Umbilical cord (tissue), 1 donor: ENCODE measurements at regions not wholly inside any gene's neighbourhood (a gene's known extent, or its start where the extent isn't known, plus 50 kb on each side); places are given as distances from the start of the nearest gene placed in this dataset.

ENCODE experiments used
- DNase-seq: peaks from one replicate; pipeline ENCODE4 v3.0.0-alpha.2; 2015; ENCODE audit warnings: low spot score

DNA sequence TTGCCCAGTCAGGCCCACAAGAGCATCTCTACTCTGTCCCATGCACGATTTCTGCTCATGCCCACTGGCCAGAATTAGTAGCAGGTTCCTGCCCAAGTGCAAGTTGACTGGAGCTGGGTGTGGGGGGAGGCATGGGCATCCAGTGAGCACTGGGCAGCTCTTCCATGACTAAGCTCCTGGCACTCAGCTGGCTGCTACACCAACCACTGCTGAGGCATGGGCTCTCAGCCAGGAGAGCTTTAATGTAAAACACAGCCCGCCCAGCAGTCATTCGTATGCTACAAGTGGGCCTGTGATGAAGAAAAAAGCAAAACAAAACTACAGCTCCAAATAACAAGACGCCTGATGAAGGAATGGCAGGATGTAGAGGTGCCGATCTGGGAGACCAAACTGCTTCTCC lies 335.4 kb upstream of the PFKP start:
- no peak for DNase-seq

DNA sequence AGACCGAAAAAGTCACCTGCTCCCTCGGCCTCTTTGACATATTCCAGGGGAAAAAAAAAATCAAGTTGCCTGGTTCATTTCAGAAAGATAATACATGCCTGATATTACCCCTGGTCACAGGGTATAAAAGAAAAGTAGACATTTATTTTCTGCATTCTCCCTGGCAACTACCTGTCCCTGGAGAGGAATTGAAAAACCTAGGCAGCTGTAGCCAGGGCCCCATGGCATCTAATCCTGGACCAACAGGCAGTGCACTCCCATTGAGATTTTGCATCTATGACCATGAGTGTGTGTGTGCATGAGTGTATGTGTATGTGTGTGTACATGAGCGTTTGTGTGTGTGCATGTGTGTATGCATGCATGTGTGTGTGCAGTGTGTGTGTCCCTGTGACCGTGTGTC lies 338.2 kb upstream of the PFKP start:
- no peak for DNase-seq

DNA sequence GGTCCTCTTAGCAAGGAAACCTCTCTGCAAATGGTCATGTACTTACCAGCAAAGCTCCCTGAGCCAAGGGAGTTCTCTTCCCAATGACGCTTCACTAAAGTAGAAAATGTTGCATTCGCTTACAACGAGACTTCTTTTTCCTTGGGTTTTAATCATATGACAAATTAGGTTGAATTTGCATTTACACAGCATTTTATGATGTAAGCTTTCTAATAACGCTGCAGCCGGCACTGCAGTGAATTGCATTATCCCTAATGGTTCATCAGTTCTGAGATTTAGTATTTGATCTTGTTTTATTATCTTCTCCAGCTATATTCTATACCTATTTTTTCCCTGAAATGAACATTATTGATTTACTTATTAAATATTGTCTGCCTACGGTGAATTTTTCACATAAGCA lies 339.3 kb upstream of the PFKP start:
- no peak for DNase-seq

- no peak for DNase-seq
Observed at GRCh38 chr10:2716596-2716995, 350.8 kb upstream of the PFKP start.

DNA sequence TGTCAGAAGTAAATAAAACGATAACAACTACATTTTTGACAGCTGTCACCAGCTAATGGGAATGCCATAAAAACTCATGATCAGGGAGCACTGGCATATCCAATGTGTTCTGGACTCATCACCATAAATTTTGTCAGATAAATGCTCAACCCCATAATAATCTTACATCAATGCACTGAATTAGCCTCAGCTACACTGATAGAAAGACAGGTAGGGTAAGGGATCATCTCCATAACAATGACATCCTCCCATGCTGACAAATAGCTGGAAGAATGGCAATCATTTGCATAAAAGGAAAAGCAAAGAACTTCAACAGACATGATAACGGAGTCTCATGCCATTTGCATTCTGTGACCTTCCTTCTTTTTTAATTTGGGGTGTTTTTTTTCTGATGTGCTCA lies 352.8 kb upstream of the PFKP start:
- DNase-seq = no peak

- peak; percentile 17 for DNase-seq
Observed at GRCh38 chr10:2703953-2704352, 363.4 kb upstream of the PFKP start.

DNA sequence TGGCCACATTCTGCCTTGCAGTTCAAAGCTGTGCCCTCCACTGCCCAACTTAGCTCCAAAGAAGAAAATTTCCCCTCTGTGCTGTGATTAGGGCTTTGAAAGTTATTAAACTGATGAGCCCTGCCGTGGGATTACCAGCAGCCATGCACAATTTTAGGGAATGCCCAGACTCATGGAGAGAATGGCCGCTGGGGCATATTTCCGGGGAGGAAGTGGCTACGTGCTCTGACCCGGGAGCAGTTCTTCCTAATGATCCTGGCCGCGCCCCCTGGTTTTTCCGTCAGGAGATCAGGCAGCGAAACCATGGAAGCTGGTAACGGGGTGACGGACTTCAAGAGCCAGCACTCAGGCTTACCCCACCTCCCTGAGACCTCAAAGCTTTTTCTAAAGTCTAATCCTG lies 365.5 kb upstream of the PFKP start:
- no peak for DNase-seq

GRCh38 chr10:2700626-2701305 lies 366.6 kb upstream of the PFKP start:
- no peak for DNase-seq

DNA sequence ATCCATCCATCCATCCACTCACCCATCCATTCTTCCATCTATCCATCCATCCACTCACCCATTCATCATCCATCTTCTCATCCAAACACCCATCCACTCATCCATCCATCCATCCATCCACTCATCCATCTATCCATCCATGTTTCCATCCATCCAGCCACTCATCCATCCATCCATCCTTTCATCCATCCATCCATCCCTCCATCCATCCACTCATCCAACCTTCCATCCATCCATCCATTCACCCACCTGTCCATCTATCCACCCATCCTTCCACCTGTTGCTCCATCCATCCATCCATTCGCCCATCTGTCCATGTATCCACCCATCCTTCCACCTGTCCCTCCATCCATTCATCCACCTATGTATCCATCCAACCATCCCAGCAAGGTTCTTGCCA lies 378.4 kb upstream of the PFKP start:
- no peak for DNase-seq

- no peak for DNase-seq
Observed at GRCh38 chr10:2686691-2687090, 380.7 kb upstream of the PFKP start.

- DNase-seq = peak; percentile 4
Observed at GRCh38 chr10:2682491-2682890, 384.9 kb upstream of the PFKP start.

- DNase-seq = no peak
Observed at GRCh38 chr10:2681891-2682290, 385.5 kb upstream of the PFKP start.

DNA sequence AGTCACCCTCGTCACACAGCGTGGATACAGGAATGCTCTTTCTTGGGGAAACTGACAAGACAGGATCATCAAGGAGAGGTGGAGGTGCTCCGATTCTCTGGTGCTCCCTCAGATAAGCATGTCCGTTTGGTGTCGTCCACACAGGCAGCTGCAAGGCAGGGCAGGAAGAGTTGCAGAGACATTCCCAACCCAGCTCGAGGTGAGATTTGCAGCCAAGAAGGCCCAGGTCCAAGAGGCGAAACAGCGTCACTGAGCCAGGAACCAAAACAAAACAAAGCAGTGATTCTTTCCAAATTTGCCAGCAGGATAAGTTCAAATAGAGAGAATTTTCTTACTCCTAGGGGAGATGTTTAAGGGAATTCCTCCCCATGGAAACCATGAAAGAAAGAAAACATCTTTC lies 386.5 kb upstream of the PFKP start:
- DNase-seq = no peak

DNA sequence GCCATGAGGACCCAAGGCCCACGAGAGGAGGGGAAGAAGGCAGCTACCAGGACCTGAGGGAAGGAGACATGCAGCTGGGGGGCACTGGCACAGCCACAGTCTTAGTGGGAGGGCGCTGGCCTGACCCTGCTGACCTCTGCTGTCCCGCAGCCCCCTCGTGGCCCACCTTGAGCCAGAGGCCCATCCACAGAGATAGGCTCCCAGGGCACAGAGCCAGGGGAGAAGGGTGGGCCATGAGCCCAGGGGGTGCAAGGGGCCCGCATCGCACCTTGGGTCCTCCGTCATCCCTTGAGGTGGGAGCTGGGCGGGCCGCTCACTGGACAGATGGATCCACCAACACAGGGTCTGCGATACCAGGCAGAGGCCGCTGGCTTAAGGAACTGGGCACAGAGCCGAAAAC lies 387.7 kb upstream of the PFKP start:
- DNase-seq = no peak

DNA sequence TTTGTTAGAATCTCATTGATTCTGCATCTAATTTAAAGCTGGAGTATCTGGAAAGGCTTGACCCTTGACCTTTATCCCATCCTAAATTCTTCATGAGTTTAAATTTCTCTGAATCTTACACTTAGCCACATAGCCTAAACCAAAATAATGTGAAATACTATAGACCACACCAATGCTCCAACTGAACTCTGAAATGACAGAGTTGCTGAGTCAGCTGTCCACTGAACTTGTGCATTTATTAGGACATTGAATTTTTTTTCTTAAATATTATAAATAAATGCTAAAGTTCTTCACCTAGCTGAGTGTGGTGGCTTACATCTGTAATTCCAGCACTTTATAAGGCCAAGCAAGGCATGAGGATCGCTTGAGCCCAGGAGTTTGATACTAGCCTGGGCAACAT lies 390.9 kb upstream of the PFKP start:
- no peak for DNase-seq

GRCh38 chr10:2674451-2674850 lies 392.9 kb upstream of the PFKP start:
- no peak for DNase-seq

DNA sequence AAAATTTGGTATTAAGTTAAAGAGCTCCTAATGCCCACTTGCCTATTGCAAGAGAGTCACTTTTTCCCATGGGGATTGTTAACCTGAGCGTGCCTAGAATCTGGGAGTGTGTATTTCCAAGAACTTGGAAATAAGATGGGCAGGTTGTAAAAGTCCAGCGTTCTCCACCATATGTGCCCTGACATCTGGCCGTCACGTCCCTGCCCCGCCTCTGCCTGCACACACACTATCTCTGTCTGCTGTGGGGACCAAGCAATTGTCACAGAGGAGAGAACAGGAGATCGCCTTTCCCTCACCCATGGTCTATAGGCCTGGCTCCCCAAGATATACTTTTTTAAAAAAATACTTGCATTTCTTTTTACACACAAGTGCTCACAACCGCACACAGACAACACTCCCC lies 396.5 kb upstream of the PFKP start:
- DNase-seq = no peak

DNA sequence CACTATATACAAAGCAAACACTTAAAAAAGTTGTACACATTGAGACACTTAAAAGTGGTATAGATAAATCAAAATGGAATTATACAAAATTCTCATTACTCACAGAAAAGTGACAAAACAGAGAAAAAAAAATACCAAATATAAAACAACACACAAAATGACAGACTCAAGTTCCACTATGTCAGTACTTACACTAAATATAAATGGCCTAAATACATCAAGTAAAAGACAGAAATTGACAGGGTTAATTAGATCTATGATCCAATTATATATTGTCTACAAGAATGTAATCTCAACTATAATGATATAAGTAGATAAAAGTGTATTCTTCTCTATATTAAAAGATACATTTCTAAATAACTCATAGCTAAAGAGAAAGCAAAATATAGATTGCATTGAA lies 401.6 kb upstream of the PFKP start:
- no peak for DNase-seq

GRCh38 chr10:2660276-2660675 lies 407.1 kb upstream of the PFKP start:
- DNase-seq = no peak

DNA sequence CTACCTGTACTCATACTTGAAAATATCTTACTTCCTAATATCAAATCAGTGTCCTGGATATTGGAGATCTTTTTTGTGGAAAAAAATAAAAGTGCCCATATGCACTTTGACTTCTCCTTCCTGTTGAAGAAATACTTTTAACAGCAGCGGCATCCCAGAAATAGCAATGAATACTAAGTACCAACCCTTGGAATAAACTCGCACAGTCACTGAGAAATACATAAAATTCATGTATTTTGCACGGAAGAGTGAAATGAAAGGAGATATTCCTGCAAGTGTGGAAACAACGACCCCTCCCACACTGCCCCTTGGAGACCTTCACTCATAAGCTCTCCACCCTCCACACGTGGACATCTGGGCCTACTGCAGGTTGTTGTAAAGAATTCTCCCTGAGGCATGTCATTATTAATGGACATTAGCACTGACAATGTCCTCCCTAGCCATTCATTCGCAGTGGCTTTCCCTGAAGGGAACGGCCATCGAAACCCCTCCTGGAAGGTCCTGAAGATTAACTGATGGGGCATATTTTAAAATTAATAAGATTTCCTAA lies 407.6 kb upstream of the PFKP start:
- no peak for DNase-seq

DNA sequence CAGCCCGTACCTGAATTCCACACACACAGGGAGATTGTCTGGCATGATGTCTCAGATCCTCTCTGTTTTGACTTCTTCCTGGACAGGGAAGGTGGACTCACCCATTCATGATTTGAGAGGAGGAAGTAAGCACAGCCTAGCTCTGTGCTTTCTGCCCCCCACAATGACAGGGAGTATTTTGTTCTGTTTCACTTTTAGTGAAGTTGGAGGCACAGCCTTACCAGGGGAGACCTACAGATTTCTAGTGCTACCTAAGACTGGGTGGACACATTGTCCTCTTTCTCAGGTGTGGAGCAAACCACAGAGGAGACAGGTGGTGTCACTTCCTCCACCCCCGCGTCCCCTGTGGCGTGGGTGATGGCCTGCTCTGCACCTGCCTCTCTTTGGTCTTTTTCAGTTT lies 408.6 kb upstream of the PFKP start:
- DNase-seq = no peak

- DNase-seq = no peak
Observed at GRCh38 chr10:2650328-2650727, 417.0 kb upstream of the PFKP start.

DNA sequence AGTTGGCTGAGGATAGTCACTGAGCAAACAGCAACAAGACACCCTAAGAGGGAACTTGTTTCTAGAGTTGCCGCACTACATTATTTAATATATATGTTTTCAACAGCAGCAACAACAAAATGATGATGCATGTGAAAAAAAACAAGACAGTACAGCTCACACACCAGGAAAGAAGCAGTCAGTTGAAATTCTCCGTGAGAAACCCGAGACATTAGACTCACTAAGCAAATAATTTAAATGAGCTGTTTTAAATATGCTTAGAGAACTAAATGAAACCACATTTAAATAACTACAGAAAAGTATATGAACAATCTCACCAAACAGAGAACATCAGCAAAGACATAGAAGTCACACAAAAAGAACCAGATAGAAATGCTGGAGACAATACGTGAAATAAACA lies 426.3 kb upstream of the PFKP start:
- DNase-seq = no peak

- DNase-seq = no peak
Observed at GRCh38 chr10:2633630-2634029, 433.7 kb upstream of the PFKP start.
